ENCODE measurements at regions not wholly inside any gene's neighbourhood (a gene's known extent, or its start where the extent isn't known, plus 50 kb on each side); places are given as distances from the start of the nearest gene placed in this dataset.

DNA sequence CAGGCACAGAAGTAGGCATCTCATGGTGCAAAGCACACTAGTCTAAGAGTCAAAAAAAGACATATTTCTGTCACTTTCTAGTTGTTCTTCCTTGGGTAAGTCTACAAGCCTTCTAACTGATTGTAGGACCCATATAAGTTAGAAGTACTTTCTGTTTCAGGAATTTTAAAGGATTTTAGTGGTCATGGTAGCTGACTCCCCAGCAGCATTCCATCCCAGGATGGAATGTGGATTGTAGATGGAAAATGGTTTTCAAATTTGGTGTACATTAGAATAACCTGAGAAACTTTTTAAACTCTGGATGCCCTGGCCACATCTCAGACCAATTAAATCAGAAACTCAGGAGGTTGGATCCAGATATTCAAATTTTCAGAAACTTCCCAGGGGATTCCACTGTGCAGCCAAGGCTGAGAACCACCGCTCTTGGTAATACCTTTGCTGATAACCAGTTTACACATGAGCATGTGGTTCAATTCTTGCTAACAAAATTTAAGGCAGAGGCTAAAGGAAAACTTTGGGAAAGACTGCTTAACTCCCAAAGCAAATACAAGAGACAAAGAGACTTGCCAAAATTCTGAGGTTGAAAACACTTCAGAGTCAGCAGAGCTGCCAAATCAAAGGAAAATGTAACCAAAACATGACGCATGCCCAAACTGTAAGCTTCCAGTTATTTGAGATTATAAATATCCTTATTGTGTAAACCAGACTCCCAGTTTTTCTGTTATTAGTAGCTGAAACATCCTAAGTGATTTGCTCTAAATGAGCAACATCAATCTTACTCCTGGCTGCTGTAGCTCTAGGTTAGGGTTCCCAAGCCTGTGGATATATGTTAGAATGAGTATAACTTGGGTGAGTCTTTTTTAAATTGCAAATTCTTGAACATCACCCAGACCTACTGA lies 145.4 kb upstream of the MTAP start:
- intact Hi-C loops (cut with DNase I): no loop called here
- Histone ChIP-seq H3K4me3 (no peak overlapping the region), H3K9me3 (peaks cover 0 to 7% (median 0%) of the 10 kb centered on the region in 11 donors), H3K36me3 (no peaks in the 10 kb centered on the region), H3K27me3 (no peaks in the 10 kb centered on the region), H3K27ac (peak overlapping the region in 1 of 10 donors; percentile 37), H3K4me1 (no peaks in the 10 kb centered on the region)
- WGBS, 2 donors: 56 to 76% methylated on average over 2 of the region's 2 CpGs
- TF ChIP-seq, protein P1, sequence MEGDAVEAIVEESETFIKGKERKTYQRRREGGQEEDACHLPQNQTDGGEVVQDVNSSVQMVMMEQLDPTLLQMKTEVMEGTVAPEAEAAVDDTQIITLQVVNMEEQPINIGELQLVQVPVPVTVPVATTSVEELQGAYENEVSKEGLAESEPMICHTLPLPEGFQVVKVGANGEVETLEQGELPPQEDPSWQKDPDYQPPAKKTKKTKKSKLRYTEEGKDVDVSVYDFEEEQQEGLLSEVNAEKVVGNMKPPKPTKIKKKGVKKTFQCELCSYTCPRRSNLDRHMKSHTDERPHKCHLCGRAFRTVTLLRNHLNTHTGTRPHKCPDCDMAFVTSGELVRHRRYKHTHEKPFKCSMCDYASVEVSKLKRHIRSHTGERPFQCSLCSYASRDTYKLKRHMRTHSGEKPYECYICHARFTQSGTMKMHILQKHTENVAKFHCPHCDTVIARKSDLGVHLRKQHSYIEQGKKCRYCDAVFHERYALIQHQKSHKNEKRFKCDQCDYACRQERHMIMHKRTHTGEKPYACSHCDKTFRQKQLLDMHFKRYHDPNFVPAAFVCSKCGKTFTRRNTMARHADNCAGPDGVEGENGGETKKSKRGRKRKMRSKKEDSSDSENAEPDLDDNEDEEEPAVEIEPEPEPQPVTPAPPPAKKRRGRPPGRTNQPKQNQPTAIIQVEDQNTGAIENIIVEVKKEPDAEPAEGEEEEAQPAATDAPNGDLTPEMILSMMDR (IDR thresholded peaks at IDR 0.05): no peak
- DNase-seq: no peak
- peak in 1 of 8 donors; percentile 16 for ATAC-seq

DNA sequence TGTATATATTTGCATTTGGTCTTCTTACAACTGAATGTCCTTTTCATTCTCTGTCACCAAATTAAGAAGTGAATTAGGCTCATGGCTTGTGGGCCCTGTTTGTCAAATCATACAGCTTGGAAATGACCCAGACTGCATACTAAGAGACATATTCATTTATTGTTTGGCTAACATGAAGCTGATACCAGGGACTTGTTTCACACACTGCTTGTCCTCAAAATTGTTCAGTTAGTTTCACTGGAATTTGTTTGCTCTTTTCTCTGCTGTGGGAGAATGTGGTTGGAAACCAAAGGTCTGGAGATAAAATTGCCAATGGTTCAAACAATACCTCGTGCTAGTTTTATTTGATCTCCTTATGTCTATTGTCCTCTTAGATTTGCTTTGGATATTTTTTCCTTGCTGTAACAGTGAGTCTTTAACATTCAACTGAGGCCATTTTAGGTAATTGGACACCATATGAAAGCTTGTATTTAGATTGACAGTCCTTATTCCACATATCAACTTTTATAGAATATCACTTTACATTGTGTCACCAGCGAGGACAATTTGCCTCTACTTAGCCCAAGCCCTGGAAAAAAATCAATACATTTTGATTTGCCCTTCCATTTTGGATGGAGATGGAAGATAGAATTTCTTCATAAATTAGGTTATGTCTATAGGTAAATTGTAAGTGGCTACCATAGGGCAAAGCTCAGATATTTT lies 144.3 kb upstream of the MTAP start:
- intact Hi-C loops (cut with DNase I): no loop called here
- H3K4me1 ChIP-seq: no peaks in the 10 kb centered on the region
- WGBS, 2 donors: 77 to 81% methylated on average over 2 of the region's 2 CpGs

DNA sequence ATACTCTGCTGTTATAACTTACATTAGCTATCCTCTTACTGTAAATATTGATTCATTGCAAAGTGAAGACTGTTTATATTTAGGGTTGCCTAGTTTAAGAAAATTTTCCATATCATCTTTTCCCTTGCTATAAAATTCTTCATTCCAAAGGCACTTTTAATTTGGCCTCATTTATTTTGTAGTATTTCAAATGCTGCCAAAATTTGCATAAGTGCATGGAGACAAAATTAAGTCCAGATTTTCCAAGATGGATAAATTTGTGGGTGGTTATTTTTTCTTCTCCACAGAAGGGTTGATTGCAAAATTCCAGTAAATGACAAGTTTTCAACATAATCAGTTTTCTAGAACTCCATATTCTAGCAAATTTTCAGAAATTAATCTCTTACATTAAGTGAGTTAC lies 141.5 kb upstream of the MTAP start:
- Histone ChIP-seq H3K27me3 (no peaks in the 10 kb centered on the region), H3K4me1 (no peaks in the 10 kb centered on the region), H3K36me3 (no peaks in the 10 kb centered on the region), H3K9me3 (peaks cover 0 to 7% (median 0%) of the 10 kb centered on the region in 11 donors), H3K27ac (no peak overlapping the region), H3K4me3 (no peak overlapping the region)
- TF ChIP-seq, protein P1 (IDR thresholded peaks at IDR 0.05): no peak
- intact Hi-C loops (cut with DNase I): loop anchor here in 1 of 10 donors (10.0 kb wide), 1 partner anchor 56 kb away; no protein-coding TSS in a partner anchor
- no peak for ATAC-seq
- DNase-seq: no peak

More for the DNA sequence above, 144.3 kb upstream of the MTAP start:
- H3K27ac ChIP-seq: peak overlapping the region in 1 of 10 donors; percentile 37
- H3K4me3 ChIP-seq: no peak overlapping the region
- TF ChIP-seq, protein P1 (IDR thresholded peaks at IDR 0.05): no peak
- DNase-seq: no peak
- peaks cover 0 to 7% (median 0%) of the 10 kb centered on the region in 11 donors for H3K9me3 ChIP-seq
- H3K36me3 ChIP-seq: no peaks in the 10 kb centered on the region
- no peak for ATAC-seq
- no peaks in the 10 kb centered on the region for H3K27me3 ChIP-seq

DNA sequence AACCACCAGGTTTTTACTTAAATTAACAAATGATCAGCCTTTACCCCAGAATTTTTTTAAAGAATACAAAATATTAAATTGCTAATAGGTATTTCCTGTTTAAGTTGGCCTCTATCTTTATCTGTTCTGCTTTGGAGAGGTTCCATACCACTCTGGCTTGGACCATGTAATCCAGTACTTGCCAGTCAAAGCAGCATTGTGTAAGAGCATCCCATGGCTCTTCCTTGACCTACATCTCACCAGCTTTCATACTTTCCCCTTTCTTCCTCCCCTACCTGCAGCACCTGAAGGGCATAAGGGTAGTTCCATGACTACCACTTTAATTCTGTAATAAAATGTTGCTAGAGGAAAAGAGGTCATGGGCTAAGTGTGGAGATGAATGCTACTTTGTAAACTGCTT lies 140.8 kb upstream of the MTAP start:
- H3K27ac ChIP-seq: no peak overlapping the region
- TF ChIP-seq, protein P1 (IDR thresholded peaks at IDR 0.05): no peak

More for the DNA sequence above, 140.8 kb upstream of the MTAP start:
- ATAC-seq: no peak
- no peaks in the 10 kb centered on the region for H3K27me3 ChIP-seq
- no peaks in the 10 kb centered on the region for H3K36me3 ChIP-seq
- H3K9me3 ChIP-seq: peaks cover 0 to 7% (median 0%) of the 10 kb centered on the region in 11 donors
- no peak for DNase-seq
- H3K4me3 ChIP-seq: no peak overlapping the region
- intact Hi-C loops (cut with DNase I): loop anchor here in 1 of 10 donors (10.0 kb wide), 1 partner anchor 57 kb away; no protein-coding TSS in a partner anchor
- no peaks in the 10 kb centered on the region for H3K4me1 ChIP-seq

All from heart right ventricle (tissue), 16 donors.